ENCODE measurements at regions not wholly inside any gene's neighbourhood (a gene's known extent, or its start where the extent isn't known, plus 50 kb on each side); places are given as distances from the start of the nearest gene placed in this dataset.

DNA sequence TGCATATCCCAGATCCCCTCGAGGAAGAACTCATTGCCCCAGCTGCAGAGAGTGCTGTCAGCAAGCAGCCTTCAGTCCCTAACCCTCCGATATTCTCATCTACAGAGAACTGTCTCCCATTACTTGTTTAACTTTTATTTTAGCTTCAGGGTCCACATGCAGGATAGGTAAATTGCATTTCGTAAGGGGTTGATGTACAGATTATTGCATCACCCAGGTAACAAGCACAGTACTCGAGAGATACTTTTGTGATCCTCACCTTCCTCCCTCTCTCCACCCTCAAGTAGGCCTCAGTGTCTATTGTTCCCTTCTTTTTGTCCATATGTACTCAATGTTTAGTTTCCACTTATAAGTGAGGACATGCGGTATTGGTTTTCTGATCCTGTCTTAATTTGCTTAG lies 171.5 kb upstream of the IRS2 start:
- H4K20me1 ChIP-seq (ENCODE audit: insufficient read depth): no peaks in the 10 kb centered on the region
- 49% methylated on average over 5 of the region's 5 CpGs for WGBS (ENCODE audit: low lambda C conversion rate)
- no peaks in the 10 kb centered on the region for H3K79me2 ChIP-seq (ENCODE audit: insufficient read depth)
- H3K36me3 ChIP-seq (replicated peaks in 1 of 2; ENCODE audit: control insufficient read depth in 1 of 2, insufficient read depth in 2 of 2, low read length in 1 of 2): no peaks in the 10 kb centered on the region
- DNase-seq: no peak
- no peaks in the 10 kb centered on the region for H3K9me2 ChIP-seq
- no peaks in the 10 kb centered on the region for H3K4me1 ChIP-seq (ENCODE audit: control insufficient read depth in 1 of 2, insufficient read depth in 2 of 2, low read depth in 1 of 2, low read length in 1 of 2)
- no peak overlapping the region for H3K4me3 ChIP-seq (ENCODE audit: low read depth in 2 of 2, low read length in 1 of 2)
- ChIA-PET CTCF (no interaction called here), POLR2A (no interaction called here)
- no peaks in the 10 kb centered on the region for H3K9me3 ChIP-seq
- no peak overlapping the region for H2AFZ ChIP-seq (ENCODE audit: low read depth)
- no peak overlapping the region for H3K27ac ChIP-seq (ENCODE audit: low read depth in 2 of 2, low read length in 1 of 2)
- H3K4me2 ChIP-seq: no peak overlapping the region
- H3F3A ChIP-seq (replicated peaks; ENCODE audit: insufficient read depth): peaks cover under 1% of the 10 kb centered on the region
- no peak for TF ChIP-seq ZBTB33 (IDR thresholded peaks at IDR 0.05; ENCODE audit: borderline replicate concordance, low read depth)
- no peak for TF ChIP-seq TAF1 (IDR thresholded peaks at IDR 0.05; ENCODE audit: borderline replicate concordance, low read depth, low read length)
- TF ChIP-seq FOXM1 (IDR thresholded peaks at IDR 0.05; ENCODE audit: low read depth): no peak
- TF ChIP-seq NFIC (IDR thresholded peaks at IDR 0.05; ENCODE audit: borderline replicate concordance): no peak
- TF ChIP-seq, protein P1, sequence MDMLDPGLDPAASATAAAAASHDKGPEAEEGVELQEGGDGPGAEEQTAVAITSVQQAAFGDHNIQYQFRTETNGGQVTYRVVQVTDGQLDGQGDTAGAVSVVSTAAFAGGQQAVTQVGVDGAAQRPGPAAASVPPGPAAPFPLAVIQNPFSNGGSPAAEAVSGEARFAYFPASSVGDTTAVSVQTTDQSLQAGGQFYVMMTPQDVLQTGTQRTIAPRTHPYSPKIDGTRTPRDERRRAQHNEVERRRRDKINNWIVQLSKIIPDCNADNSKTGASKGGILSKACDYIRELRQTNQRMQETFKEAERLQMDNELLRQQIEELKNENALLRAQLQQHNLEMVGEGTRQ (IDR thresholded peaks at IDR 0.05; ENCODE audit: borderline replicate concordance, low read depth, low read length): no peak
- no peak for TF ChIP-seq RCOR1 (IDR thresholded peaks at IDR 0.05; ENCODE audit: low read length)
- no peak for TF ChIP-seq EP300 (IDR thresholded peaks at IDR 0.05; ENCODE audit: borderline replicate concordance in 1 of 2, low read depth in 1 of 2, low read length in 1 of 2)
- H3K9ac ChIP-seq: no peak overlapping the region
- H3K27me3 ChIP-seq (ENCODE audit: insufficient read depth): no peaks in the 10 kb centered on the region

DNA sequence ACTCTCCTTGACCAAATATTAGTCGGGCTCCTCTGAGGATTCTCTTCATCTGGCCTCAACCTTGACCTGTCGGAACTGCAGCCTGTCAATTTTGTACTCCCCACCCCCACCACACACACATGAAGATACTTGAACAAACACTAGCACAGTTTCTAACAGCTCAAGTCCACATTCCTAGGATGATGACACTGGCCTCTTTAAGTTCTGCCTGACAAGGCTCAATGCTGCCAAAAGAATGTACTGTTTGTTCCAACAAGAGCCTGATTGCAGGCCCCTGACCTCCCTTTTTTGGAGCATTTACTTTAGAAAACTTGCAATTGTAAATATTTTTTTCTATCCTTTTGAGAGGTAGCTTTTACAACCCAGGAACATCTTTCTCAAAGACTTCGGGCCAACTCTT lies 169.2 kb upstream of the IRS2 start:
- H3K4me1 ChIP-seq (ENCODE audit: control insufficient read depth in 1 of 2, insufficient read depth in 2 of 2, low read depth in 1 of 2, low read length in 1 of 2): no peaks in the 10 kb centered on the region
- H3K4me2 ChIP-seq: no peak overlapping the region
- no peak for DNase-seq
- peaks cover 3% of the 10 kb centered on the region for H3F3A ChIP-seq (replicated peaks; ENCODE audit: insufficient read depth)
- POLR2A ChIA-PET: no interaction called here
- no peaks in the 10 kb centered on the region for H3K36me3 ChIP-seq (replicated peaks in 1 of 2; ENCODE audit: control insufficient read depth in 1 of 2, insufficient read depth in 2 of 2, low read length in 1 of 2)
- WGBS (ENCODE audit: low lambda C conversion rate): 78% methylated on average over 3 of the region's 3 CpGs
- no peak overlapping the region for H3K27ac ChIP-seq (ENCODE audit: low read depth in 2 of 2, low read length in 1 of 2)
- no peaks in the 10 kb centered on the region for H3K79me2 ChIP-seq (ENCODE audit: insufficient read depth)
- H4K20me1 ChIP-seq (ENCODE audit: insufficient read depth): no peaks in the 10 kb centered on the region
- no peaks in the 10 kb centered on the region for H3K9me3 ChIP-seq
- H2AFZ ChIP-seq (ENCODE audit: low read depth): no peak overlapping the region
- CTCF ChIA-PET: interaction anchor here (0.6 to 1.1 kb wide), 2 partner anchors 60 to 112 kb away, joined by 3 read pairs; no protein-coding TSS in a partner anchor
- no peaks in the 10 kb centered on the region for H3K9me2 ChIP-seq
- TF ChIP-seq RCOR1 (IDR thresholded peaks at IDR 0.05; ENCODE audit: low read length) (no peak), TCF12 (IDR thresholded peaks at IDR 0.05) (no peak), CHD2 (IDR thresholded peaks at IDR 0.05; ENCODE audit: low read length, partially characterized antibody) (no peak)
- TF ChIP-seq, protein P1 (IDR thresholded peaks at IDR 0.05; ENCODE audit: borderline replicate concordance, low read depth, low read length): no peak
- H3K9ac ChIP-seq: no peak overlapping the region
- H3K4me3 ChIP-seq (ENCODE audit: low read depth in 2 of 2, low read length in 1 of 2): no peak overlapping the region
- no peaks in the 10 kb centered on the region for H3K27me3 ChIP-seq (ENCODE audit: insufficient read depth)
